Activated gamma-delta T cell (primary cell): ENCODE measurements at regions not wholly inside any gene's neighbourhood (a gene's known extent, or its start where the extent isn't known, plus 50 kb on each side); places are given as distances from the start of the nearest gene placed in this dataset.

Experiments used
- DNase-seq: peaks from one replicate; lab custom pipeline; 2025; lab: John Stamatoyannopoulos, UW

- no peak for DNase-seq
Measured at GRCh38 chr12:126095748-126096510, 1030.7 kb downstream of the AACS start.

- no peak for DNase-seq
Measured at GRCh38 chr12:126106706-126107105, 1041.5 kb downstream of the AACS start.

GRCh38 chr12:126107659-126108058 is 1042.4 kb downstream of the AACS start:
- DNase-seq: no peak

- DNase-seq: no peak
Measured at GRCh38 chr12:126108247-126108646, 1043.0 kb downstream of the AACS start.

- DNase-seq: no peak
Measured at GRCh38 chr12:126112141-126112540, 1046.9 kb downstream of the AACS start.

- DNase-seq: no peak
Measured at GRCh38 chr12:126112849-126113248, 1047.6 kb downstream of the AACS start.

- no peak for DNase-seq
Measured at GRCh38 chr12:126114441-126114840, 1049.2 kb downstream of the AACS start.

- no peak for DNase-seq
Measured at GRCh38 chr12:126117502-126117901, 1052.3 kb downstream of the AACS start.

GRCh38 chr12:126139355-126139754 is 1074.1 kb downstream of the AACS start:
- no peak for DNase-seq

- no peak for DNase-seq
Measured at GRCh38 chr12:126144603-126145002, 1079.4 kb downstream of the AACS start.

- no peak for DNase-seq
Measured at GRCh38 chr12:126147321-126147720, 1082.1 kb downstream of the AACS start.

GRCh38 chr12:126156806-126157574 is 1091.8 kb downstream of the AACS start:
- no peak for DNase-seq

GRCh38 chr12:126157575-126157966 is 1092.3 kb downstream of the AACS start:
- no peak for DNase-seq

GRCh38 chr12:126159139-126159538 is 1093.9 kb downstream of the AACS start:
- DNase-seq: no peak

GRCh38 chr12:126160912-126161311 is 1095.7 kb downstream of the AACS start:
- no peak for DNase-seq

- DNase-seq: no peak
Measured at GRCh38 chr12:126163984-126164383, 1098.7 kb downstream of the AACS start.

- DNase-seq: no peak
Measured at GRCh38 chr12:126171937-126172559, 1106.8 kb downstream of the AACS start.

GRCh38 chr12:126182619-126183236 is 1117.5 kb downstream of the AACS start:
- DNase-seq: no peak

GRCh38 chr12:126185025-126185424 is 1119.8 kb downstream of the AACS start:
- no peak for DNase-seq

- no peak for DNase-seq
Measured at GRCh38 chr12:126189856-126190255, 1124.6 kb downstream of the AACS start.

- no peak for DNase-seq
Measured at GRCh38 chr12:126191031-126191891, 1126.0 kb downstream of the AACS start.
